Spleen (tissue), 7 donors: ENCODE measurements at regions not wholly inside any gene's neighbourhood (a gene's known extent, or its start where the extent isn't known, plus 50 kb on each side); places are given as distances from the start of the nearest gene placed in this dataset.

ENCODE experiments used
- POLR2AphosphoS5 ChIP-seq, 3 donors: sonication (generic); formaldehyde crosslinking; IDR thresholded peaks; one replicate each; pipeline ENCODE4 v1.5.1; 2017; ENCODE audit warnings: antibody characterized with exemption in 3 of 3
- TF ChIP-seq, protein P1 (sequence below), 11 experiments: fragments of 200-600 bp in 7 of 11; fragments of 450-650 bp in 4 of 11; sonication (generic) in 4 of 11; IDR thresholded peaks in 8 of 11; conservative IDR thresholded peaks in 3 of 11; 1 replicate in 7 of 11; 2 replicates in 4 of 11; pipeline versions ENCODE4 v1.4.0 to v1.8.0; 2016 to 2021; ENCODE audit warnings: antibody characterized with exemption in 11 of 11, inconsistent platforms in 4 of 11, mild to moderate bottlenecking in 1 of 11
- donor health status: DM: no; HTN: no; CAD: no; lungs with moderate emphysema.
- donor health status: DM: no; HTN: no; CAD: no.
- donor health status: DM: no; HTN: no; CAD: no.

DNA sequence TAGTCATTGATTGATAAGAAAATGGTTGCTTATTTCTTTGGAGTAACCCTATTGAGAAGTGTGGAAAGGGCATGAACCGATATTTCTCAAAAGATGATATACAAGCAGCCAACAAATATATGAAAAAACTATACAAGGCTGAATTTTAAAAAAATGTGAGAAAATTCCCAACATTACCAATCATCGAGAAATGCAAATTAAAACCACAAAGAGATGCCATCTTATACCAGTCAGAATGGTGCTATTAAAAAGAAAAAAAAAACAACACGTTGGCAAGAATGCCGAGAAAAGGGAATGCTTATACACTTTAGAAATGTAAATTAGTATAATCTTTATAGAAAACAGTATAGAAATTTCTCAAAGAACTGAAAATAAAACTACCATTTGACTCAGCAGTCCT lies 77.7 kb upstream of the ROBO1 start:
- TF ChIP-seq, protein P1, sequence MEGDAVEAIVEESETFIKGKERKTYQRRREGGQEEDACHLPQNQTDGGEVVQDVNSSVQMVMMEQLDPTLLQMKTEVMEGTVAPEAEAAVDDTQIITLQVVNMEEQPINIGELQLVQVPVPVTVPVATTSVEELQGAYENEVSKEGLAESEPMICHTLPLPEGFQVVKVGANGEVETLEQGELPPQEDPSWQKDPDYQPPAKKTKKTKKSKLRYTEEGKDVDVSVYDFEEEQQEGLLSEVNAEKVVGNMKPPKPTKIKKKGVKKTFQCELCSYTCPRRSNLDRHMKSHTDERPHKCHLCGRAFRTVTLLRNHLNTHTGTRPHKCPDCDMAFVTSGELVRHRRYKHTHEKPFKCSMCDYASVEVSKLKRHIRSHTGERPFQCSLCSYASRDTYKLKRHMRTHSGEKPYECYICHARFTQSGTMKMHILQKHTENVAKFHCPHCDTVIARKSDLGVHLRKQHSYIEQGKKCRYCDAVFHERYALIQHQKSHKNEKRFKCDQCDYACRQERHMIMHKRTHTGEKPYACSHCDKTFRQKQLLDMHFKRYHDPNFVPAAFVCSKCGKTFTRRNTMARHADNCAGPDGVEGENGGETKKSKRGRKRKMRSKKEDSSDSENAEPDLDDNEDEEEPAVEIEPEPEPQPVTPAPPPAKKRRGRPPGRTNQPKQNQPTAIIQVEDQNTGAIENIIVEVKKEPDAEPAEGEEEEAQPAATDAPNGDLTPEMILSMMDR (IDR thresholded peaks at IDR 0.05 in 8 of 11, conservative IDR thresholded peaks at IDR 0.05 in 3 of 11): no peak
- TF ChIP-seq POLR2AphosphoS5 (IDR thresholded peaks at IDR 0.05): no peak
